NCI-H345 treated with DMSO at 0.1 percent for 48 hours (cell line): ENCODE measurements at regions not wholly inside any gene's neighbourhood (a gene's known extent, or its start where the extent isn't known, plus 50 kb on each side); places are given as distances from the start of the nearest gene placed in this dataset.

Experiments
- DNase-seq: peaks from one replicate; lab custom pipeline; 2025; ENCODE audit not compliant: unreplicated experiment; lab: John Stamatoyannopoulos, UW

- DNase-seq: no peak
Measured at GRCh38 chr13:107767119-107767518, 448.2 kb downstream of the LIG4 start.

GRCh38 chr13:107765724-107766401, 449.5 kb downstream of the LIG4 start:
- DNase-seq: no peak

DNA sequence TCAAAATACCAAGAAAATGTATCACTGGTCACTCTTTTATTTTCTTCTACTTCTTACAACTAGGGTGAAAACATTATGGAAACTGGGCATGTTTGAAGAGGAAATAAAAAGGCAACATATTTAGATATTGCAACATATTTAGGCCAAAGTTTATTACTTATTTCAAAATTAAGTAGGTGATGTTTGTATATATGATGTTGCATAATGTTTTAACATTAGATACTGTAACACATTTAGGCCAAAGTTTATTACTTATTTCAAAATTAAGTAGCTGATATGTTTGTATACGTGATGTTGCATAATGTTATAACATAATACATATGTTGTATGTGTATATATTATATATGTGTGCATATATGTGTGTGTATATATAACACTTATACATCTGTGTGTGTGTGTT, 451.3 kb downstream of the LIG4 start:
- no peak for DNase-seq

GRCh38 chr13:107753748-107754147, 461.6 kb downstream of the LIG4 start:
- no peak for DNase-seq

- DNase-seq: no peak
Measured at GRCh38 chr13:107753291-107753690, 462.0 kb downstream of the LIG4 start.

DNA sequence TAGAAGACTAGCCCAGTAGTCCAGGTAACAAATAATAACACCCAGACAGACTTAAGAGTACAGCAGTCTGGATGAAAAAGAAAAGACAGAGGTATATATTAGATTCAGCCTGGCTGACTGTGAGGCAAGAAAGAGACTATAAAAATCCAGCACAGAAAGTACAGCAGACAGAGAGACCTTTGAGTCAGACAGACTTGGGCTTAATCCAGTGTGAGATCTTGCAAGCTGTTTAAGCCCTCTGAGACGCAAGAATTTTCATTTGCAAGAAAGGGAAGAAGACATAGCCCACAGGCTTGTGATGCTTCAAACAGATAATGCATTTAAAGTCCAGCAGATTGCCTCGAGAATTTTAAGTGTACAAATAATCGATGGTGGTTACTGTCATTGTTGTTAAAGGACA, 471.4 kb downstream of the LIG4 start:
- DNase-seq: no peak

DNA sequence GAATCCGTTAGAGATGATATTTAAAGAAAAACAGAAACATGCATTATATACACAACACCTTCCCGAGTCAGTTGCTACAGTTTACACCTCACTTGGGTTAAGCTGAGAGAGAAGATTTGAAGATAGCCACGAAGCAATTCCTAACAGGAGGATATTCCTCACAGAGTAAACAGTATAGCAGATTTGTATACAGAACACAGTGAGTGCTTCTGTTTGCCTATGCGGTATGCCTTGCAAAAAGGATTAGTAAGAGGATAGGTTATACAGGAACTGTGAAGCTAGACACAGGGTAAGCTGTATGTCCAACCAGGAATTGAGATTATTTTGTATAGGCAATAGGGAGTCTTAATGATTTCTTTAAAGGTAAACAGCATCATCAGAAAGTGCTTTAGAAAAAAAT, 471.8 kb downstream of the LIG4 start:
- no peak for DNase-seq

GRCh38 chr13:107743100-107743499, 472.2 kb downstream of the LIG4 start:
- DNase-seq: no peak

DNA sequence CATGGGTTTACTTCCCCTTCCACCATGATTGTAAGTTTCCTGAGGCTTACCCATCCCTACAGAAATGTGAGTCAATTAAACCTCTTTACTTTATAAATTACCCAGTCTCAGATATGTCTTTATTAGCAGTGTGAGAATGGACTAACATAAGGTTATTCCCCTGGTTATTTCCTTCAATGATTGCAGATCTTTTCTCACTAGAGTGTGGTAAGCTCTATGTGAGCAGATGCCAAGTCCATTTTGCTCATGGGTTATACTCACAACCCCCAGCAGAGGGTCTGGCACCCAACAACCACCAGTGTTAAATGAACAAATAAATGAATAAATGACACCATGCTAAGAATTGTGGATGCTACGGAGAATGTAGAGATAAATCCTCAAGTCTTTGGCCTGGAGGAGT, 472.8 kb downstream of the LIG4 start:
- no peak for DNase-seq

DNA sequence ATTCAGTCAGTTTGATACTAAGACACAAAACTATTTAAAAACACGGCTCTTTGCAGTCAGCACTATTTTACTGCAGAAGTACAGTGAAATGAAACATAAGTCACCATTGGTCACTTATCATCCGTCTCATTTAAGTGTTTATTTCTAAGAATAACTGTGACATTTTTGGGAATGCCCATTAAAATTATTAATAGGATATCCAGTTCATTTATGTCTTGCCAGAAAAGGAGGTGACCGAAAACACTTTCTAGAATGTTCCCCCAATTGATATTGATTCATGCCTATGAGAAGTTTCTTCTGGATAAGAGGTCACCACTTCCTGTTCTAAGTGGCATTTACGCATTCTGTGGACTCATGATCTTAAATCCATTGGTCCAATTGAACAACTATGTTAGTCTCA, 477.3 kb downstream of the LIG4 start:
- no peak for DNase-seq

- no peak for DNase-seq
Measured at GRCh38 chr13:107736731-107737130, 478.6 kb downstream of the LIG4 start.

DNA sequence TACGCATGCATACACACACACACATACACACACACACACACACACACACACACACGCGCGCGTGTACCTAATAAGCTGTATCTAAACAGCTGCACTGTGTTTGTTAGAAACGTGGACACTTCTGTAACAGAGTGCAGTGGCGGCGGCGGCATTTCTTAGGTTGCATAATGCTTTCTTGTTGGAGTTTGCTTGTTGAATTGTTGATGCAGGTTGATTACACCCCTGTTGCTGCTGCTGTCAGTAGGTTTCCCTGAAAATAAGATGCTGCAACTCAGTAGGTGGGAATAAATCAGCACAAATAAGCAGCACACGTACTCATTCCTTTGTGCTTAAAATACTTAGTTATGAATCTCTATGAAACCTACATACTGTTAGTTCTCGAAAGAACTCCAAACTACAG, 479.2 kb downstream of the LIG4 start:
- DNase-seq: no peak

DNA sequence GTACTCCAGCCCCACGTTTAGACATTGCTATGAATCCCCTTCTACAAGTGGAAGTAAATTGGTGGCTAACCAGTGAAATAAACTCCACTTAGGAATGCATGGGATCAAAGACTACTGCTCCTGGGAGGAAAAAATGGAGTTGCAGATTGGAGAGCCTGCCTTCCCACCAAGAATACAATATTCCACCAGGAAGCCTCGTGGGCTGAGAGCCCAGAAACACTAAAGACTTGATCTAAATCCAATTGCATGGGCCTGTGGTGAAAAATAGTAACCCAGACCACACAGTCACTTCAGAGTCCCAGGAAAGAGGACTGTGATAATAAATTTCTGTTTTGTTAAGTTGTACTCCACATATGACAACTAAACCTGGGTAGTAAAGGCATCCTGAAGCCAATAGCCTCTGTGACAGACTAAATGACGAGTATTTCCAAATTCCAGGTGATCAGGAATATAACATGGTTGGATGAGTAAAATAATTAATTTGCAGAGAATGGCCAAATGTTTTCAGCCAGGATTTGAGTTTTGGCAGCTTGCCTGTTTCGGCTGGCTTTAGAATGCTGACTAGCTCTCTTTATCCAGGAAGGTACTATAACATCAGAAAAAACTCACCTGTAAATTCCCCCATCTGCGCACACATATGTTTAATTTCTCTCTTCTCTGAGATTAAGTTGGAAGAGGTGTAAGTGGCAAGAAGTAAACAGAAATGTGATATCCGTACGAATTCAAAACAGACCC, 480.3 kb downstream of the LIG4 start:
- no peak for DNase-seq

DNA sequence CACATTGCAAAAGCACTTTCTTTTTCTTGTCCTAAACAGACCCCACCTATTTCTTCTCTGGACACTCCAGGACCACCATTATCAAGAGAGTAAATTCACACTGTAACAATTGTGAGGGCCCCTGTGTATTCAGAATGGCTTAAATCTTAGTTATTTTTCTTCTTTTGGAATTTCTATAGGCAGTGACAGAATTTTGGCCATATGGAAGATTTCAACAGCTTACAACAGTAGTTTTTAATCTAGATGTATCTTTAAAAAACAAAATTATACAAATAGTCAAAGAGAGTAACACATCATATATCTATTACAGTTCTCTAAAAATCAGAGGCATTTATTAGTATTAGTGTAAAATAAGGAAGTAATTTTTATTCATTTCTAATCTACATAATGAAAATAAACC, 482.1 kb downstream of the LIG4 start:
- DNase-seq: no peak

DNA sequence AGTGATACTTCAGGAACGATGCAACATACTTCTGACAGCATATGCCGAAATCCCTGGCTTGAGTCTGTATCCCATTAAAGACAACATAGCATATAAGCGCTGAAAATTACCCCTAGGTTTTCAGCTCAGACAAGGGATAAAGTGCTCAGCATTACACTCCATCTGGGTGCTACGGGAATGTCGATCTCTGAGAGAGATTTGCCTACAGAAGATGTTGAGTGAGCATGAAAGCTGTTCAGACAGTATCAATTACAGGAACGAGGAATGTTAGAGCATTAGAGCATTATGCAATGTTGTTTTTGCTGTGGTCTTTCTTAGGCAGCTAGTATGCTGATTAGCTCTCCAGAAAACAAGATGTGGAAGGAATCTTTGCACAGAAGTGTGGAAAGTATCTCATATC, 484.5 kb downstream of the LIG4 start:
- DNase-seq: no peak

GRCh38 chr13:107721125-107721869, 494.0 kb downstream of the LIG4 start:
- no peak for DNase-seq

GRCh38 chr13:107716741-107717140, 498.6 kb downstream of the LIG4 start:
- DNase-seq: no peak

DNA sequence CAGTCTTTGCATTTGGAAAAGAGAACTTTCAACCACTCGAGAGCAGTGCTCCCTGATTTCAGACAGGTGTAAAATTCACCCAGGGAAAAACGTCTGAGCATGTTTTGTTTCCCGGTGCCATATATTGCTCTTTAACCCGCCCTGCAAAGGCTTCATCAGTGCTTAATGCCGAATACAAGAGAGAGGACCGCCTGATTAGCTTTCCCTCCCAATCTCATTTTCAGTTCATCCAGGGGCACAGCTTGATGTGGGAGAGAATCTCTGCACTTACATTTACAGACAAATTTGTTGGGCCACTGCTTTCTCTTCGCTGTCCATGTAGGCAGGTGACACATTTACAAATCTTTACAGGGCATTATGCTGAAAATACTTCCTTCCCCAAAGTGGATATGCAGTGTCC, 499.1 kb downstream of the LIG4 start:
- no peak for DNase-seq

- DNase-seq: no peak
Measured at GRCh38 chr13:107715496-107715895, 499.8 kb downstream of the LIG4 start.

GRCh38 chr13:107713314-107713713, 502.0 kb downstream of the LIG4 start:
- no peak for DNase-seq

- DNase-seq: no peak
Measured at GRCh38 chr13:107712145-107712860, 503.0 kb downstream of the LIG4 start.

DNA sequence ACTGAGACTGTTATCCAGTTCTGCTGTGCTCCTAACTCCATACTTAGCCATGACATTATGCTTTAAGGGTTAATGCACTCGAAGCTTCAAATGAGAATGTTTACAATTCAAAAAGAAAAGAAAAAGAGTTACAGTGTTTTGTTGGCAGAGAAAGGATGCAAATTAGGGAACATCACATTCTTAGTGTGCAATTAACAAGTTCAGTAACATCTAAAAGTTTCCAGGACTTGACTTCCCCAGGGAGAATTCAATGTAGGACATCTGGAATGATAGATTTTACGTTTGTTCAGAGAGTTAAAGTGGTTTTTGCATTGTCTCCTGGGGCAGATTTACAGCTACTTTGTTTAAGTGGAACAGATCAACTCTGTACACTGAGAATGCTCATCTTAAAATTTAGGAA, 525.2 kb downstream of the LIG4 start:
- DNase-seq: no peak
